Body of pancreas (tissue), 4 donors: ENCODE measurements at regions not wholly inside any gene's neighbourhood (a gene's known extent, or its start where the extent isn't known, plus 50 kb on each side); places are given as distances from the start of the nearest gene placed in this dataset.
"Not testable (repeated sequence)": the region's sequence is repeated elsewhere in the genome, so short reads cannot be mapped to it uniquely, and the experiment has no call there.

Experiments
- ATAC-seq: fragments of 150-250 bp; one replicate; pipeline ENCODE4 v1.9.1; 2016
- DNase-seq, 4 donors: peaks; one replicate each; pipeline ENCODE4 v3.0.0-alpha.2; 2019
- H3K27ac ChIP-seq, 4 donors: fragments of 200-600 bp; sonication (generic); 1 replicate in 3 of 4; 2 replicates in 1 of 4; pipeline versions ENCODE4 v1.5.1 to v1.6.1; 2016 to 2019; ENCODE audit warnings: mild to moderate bottlenecking in 1 of 4, mixed read lengths in 1 of 4, moderate library complexity in 1 of 4
- H3K27me3 ChIP-seq, 2 donors: fragments of 200-600 bp; sonication (generic); one replicate each; pipeline ENCODE4 v1.6.0; 2016; ENCODE audit warnings: mild to moderate bottlenecking in 1 of 2
- H3K36me3 ChIP-seq, 2 donors: fragments of 200-600 bp; sonication (generic); replicated peaks in 1 of 2; 2 replicates each; pipeline ENCODE4 v1.5.1; 2016; ENCODE audit warnings: low read depth in 2 of 2; ENCODE audit not compliant: insufficient read depth in 1 of 2
- H3K4me1 ChIP-seq: fragments of 200-600 bp; sonication (generic); one replicate; pipeline ENCODE4 v1.6.0; 2016
- H3K4me3 ChIP-seq, 2 donors: fragments of 200-600 bp; sonication (generic); 1 replicate in 1 of 2; 2 replicates in 1 of 2; pipeline ENCODE4 v1.5.1; 2016 to 2019
- H3K9me3 ChIP-seq, 3 donors: fragments of 200-600 bp; sonication (generic); 1 replicate in 2 of 3; 2 replicates in 1 of 3; pipeline ENCODE4 v1.5.1; 2016
- POLR2A ChIP-seq, 3 donors: fragments of 450-650 bp; IDR thresholded peaks; one replicate each; pipeline ENCODE4 v1.6.1; 2016; ENCODE audit warnings: antibody characterized with exemption in 3 of 3, mild to moderate bottlenecking in 2 of 3
- WGBS, 2 donors: methylation state at CpG; one replicate each; pipeline ENCODE4 v1.1.5; 2017; 5-methylcytosine and 5-hydroxymethylcytosine counted together
- intact Hi-C: fragments of 100-400 bp; cut with DNase I; formaldehyde crosslinking; loops from one replicate; pipeline ENCODE4 v1.15.1; 2023
- TF ChIP-seq, protein P1 (sequence below), 7 experiments: fragments of 450-650 bp in 4 of 7; fragments of 200-600 bp in 3 of 7; sonication (generic) in 3 of 7; IDR thresholded peaks; one replicate each; pipeline ENCODE4 v1.5.1; 2016 to 2019; ENCODE audit warnings: antibody characterized with exemption in 7 of 7

GRCh38 chr4:132694775-132695174 lies 454.3 kb upstream of the PCDH10 start:
- Histone ChIP-seq H3K4me1 (no peaks in the 10 kb centered on the region), H3K36me3 (no peaks in the 10 kb centered on the region), H3K27ac (no peak overlapping the region), H3K9me3 (no peaks in the 10 kb centered on the region), H3K27me3 (no peaks in the 10 kb centered on the region), H3K4me3 (no peak overlapping the region)
- DNase-seq (no peak), ATAC-seq (no peak)
- TF ChIP-seq, protein P1, sequence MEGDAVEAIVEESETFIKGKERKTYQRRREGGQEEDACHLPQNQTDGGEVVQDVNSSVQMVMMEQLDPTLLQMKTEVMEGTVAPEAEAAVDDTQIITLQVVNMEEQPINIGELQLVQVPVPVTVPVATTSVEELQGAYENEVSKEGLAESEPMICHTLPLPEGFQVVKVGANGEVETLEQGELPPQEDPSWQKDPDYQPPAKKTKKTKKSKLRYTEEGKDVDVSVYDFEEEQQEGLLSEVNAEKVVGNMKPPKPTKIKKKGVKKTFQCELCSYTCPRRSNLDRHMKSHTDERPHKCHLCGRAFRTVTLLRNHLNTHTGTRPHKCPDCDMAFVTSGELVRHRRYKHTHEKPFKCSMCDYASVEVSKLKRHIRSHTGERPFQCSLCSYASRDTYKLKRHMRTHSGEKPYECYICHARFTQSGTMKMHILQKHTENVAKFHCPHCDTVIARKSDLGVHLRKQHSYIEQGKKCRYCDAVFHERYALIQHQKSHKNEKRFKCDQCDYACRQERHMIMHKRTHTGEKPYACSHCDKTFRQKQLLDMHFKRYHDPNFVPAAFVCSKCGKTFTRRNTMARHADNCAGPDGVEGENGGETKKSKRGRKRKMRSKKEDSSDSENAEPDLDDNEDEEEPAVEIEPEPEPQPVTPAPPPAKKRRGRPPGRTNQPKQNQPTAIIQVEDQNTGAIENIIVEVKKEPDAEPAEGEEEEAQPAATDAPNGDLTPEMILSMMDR (IDR thresholded peaks at IDR 0.05) = no peak
- TF ChIP-seq POLR2A (IDR thresholded peaks at IDR 0.05) = no peak
- intact Hi-C loops = no loop called here

- H3K9me3 ChIP-seq, intact Hi-C loops, H3K4me1 ChIP-seq, H3K4me3 ChIP-seq, H3K27ac ChIP-seq, DNase-seq, ATAC-seq, H3K27me3 ChIP-seq, H3K36me3 ChIP-seq: not testable (repeated sequence)
- 57% methylated on average over 4 of the region's 4 CpGs for WGBS, 2 donors
Measured at GRCh38 chr4:132697505-132697904, 451.6 kb upstream of the PCDH10 start.

DNA sequence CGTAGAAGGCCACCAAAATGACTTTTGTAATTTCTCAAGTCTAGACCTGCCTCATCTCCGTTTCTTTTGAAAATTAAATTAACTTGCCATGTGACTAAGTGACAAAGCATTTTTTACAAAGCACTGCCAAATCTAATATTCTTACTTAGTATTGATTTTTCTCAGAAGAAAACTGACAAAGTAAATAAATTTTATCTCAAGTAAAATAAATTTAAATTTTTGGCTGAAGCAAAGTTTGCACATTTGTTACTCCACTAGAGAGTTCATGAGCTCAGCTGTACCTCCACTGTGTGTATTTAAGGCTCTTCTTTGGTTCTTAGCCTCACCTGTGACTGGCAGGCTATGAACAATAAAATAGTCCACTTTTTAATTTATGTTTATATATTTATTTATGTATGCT lies 441.1 kb upstream of the PCDH10 start:
- DNase-seq (no peak), ATAC-seq (no peak)
- Histone ChIP-seq H3K9me3 (no peaks in the 10 kb centered on the region), H3K36me3 (peaks cover 0 to 2% of the 10 kb centered on the region in 2 donors), H3K27me3 (no peaks in the 10 kb centered on the region), H3K4me3 (no peak overlapping the region), H3K27ac (no peak overlapping the region), H3K4me1 (peaks cover 4% of the 10 kb centered on the region)
- intact Hi-C loops = no loop called here
- no peak for TF ChIP-seq POLR2A (IDR thresholded peaks at IDR 0.05)
- TF ChIP-seq, protein P1 (IDR thresholded peaks at IDR 0.05) = no peak
- WGBS, 2 donors = 12 to 14% methylated on average over 2 of the region's 2 CpGs

DNA sequence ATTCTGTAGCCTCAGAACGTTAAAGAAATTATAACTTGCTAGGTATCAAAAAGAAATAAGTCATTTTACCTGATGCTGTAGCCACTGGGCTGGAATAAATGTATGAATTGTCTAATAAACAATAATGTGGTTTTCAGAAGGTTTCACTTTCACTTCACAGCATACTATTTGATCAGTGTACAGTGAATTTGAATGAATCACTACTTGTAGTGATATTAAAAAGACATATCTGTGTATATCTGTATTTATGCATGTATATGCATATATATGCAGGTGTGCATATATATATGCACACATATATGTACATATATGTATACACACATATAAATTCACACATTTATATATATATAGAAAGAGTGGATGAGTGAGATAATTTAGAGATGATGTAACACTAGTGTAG lies 440.0 kb upstream of the PCDH10 start:
- intact Hi-C loops = no loop called here
- 34 to 59% methylated on average over 1 of the region's 1 CpG for WGBS, 2 donors
- DNase-seq = no peak

GRCh38 chr4:132710971-132711370 lies 438.1 kb upstream of the PCDH10 start:
- Histone ChIP-seq H3K9me3 (no peaks in the 10 kb centered on the region), H3K4me1 (peaks cover 4% of the 10 kb centered on the region), H3K36me3 (peaks cover 0 to 3% of the 10 kb centered on the region in 2 donors), H3K4me3 (no peak overlapping the region), H3K27ac (no peak overlapping the region), H3K27me3 (no peaks in the 10 kb centered on the region)
- intact Hi-C loops = no loop called here
- DNase-seq (no peak), ATAC-seq (no peak)
- WGBS, 2 donors = 87 to 90% methylated on average over 2 of the region's 2 CpGs
- no peak for TF ChIP-seq POLR2A (IDR thresholded peaks at IDR 0.05)
- TF ChIP-seq, protein P1 (IDR thresholded peaks at IDR 0.05) = no peak

More for the DNA sequence above, 440.0 kb upstream of the PCDH10 start:
- H3K36me3 ChIP-seq = peaks cover 0 to 3% of the 10 kb centered on the region in 2 donors
- H3K4me1 ChIP-seq = peaks cover 4% of the 10 kb centered on the region
- H3K4me3 ChIP-seq = no peak overlapping the region
- no peaks in the 10 kb centered on the region for H3K9me3 ChIP-seq
- no peak for ATAC-seq
- no peak for TF ChIP-seq POLR2A (IDR thresholded peaks at IDR 0.05)
- TF ChIP-seq, protein P1 (IDR thresholded peaks at IDR 0.05) = no peak
- H3K27me3 ChIP-seq = no peaks in the 10 kb centered on the region
- H3K27ac ChIP-seq = no peak overlapping the region
